Kidney epithelial cell (primary cell): ENCODE measurements at regions not wholly inside any gene's neighbourhood (a gene's known extent, or its start where the extent isn't known, plus 50 kb on each side); places are given as distances from the start of the nearest gene placed in this dataset.
A peak's percentile ranks its signal among the peaks of the same experiment; 100 is the strongest.
"Not testable (repeated sequence)": the region's sequence is repeated elsewhere in the genome, so short reads cannot be mapped to it uniquely, and the experiment has no call there.

ENCODE experiments used
- DNase-seq: peaks from one replicate; pipeline ENCODE4 v3.0.0-alpha.2; 2010; ENCODE audit warnings: low read depth
- H3K27me3 ChIP-seq: 2 replicates; pipeline ENCODE4 v1.6.0; 2011; ENCODE audit warnings: low read length; ENCODE audit not compliant: control insufficient read depth, insufficient read depth
- H3K36me3 ChIP-seq: 2 replicates; pipeline ENCODE4 v1.5.1; 2011; ENCODE audit warnings: low read length; ENCODE audit not compliant: control insufficient read depth, insufficient read depth
- H3K4me3 ChIP-seq: 2 replicates; pipeline ENCODE4 v1.5.1; 2011; ENCODE audit warnings: low read depth, mild to moderate bottlenecking, control low read depth, low read length
- TF ChIP-seq, protein P1 (sequence below): IDR thresholded peaks from 2 replicates; pipeline ENCODE4 v1.5.1; 2011; ENCODE audit warnings: mild to moderate bottlenecking, moderate library complexity, low read length, control low read depth, inconsistent platforms; ENCODE audit not compliant: insufficient read depth, poor library complexity, severe bottlenecking

DNA sequence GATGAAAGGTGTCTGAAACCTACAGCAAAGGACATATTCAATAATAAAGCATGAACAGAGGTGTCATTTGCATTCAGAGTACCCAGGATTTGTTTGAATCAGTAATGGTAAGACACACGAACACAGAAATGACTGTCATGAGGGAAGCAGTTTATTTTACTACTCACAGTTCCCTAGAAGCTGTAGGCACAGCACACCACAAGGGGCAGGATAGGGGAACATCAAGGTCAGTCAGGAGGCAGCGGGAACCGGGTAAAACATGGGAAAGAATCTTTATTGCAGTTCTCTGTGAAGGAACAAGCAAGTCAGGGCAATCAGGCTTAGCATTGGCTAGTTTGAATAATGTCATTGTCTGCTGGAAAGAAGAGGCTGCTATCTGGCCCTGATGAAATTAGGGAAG, 70.2 kb upstream of the PDSS1 start:
- no peaks in the 10 kb centered on the region for H3K36me3 ChIP-seq
- H3K27me3 ChIP-seq, result no peaks in the 10 kb centered on the region
- TF ChIP-seq, protein P1, sequence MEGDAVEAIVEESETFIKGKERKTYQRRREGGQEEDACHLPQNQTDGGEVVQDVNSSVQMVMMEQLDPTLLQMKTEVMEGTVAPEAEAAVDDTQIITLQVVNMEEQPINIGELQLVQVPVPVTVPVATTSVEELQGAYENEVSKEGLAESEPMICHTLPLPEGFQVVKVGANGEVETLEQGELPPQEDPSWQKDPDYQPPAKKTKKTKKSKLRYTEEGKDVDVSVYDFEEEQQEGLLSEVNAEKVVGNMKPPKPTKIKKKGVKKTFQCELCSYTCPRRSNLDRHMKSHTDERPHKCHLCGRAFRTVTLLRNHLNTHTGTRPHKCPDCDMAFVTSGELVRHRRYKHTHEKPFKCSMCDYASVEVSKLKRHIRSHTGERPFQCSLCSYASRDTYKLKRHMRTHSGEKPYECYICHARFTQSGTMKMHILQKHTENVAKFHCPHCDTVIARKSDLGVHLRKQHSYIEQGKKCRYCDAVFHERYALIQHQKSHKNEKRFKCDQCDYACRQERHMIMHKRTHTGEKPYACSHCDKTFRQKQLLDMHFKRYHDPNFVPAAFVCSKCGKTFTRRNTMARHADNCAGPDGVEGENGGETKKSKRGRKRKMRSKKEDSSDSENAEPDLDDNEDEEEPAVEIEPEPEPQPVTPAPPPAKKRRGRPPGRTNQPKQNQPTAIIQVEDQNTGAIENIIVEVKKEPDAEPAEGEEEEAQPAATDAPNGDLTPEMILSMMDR, result peak; percentile 9
- DNase-seq, result no peak
- H3K4me3 ChIP-seq, result no peak overlapping the region

DNA sequence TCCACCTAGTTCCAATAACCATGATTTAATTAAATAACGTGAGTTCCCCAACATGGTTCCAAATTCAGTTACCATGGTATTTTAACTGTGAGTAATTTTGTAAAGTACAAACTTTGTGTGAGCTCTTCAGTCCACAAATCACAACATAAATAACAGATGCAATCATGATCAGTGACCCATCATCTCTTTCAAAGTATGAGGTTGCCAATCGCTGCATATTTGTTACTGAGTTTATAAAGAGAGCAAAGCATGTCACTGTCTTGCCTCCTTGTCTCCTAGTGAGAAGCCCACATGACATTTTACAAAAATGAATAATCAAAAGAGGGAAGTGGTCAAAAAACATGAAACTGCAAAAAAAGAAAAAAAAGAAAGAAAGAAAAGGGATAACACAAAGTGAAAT, 69.1 kb upstream of the PDSS1 start:
- TF ChIP-seq, protein P1, result no peak
- no peak for DNase-seq
- Histone ChIP-seq H3K27me3 (no peaks in the 10 kb centered on the region), H3K36me3 (no peaks in the 10 kb centered on the region), H3K4me3 (no peak overlapping the region)

DNA sequence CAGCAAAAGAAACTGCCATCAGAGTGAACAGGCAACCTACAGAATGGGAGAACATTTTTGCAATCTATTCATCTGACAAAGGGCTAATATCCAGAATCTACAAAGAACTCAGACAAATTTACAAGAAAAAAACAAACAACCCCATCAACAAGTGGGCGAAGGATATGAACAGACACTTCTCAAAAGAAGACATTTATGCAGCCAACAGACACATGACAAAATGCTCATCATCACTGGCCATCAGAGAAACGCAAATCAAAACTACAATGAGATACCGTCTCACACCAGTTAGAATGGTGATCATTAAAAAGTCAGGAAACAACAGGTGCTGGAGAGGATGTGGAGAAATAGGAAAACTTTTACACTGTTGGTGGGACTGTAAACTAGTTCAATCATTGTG, 65.3 kb upstream of the PDSS1 start:
- not testable (repeated sequence) for H3K4me3 ChIP-seq, DNase-seq, H3K36me3 ChIP-seq, H3K27me3 ChIP-seq

DNA sequence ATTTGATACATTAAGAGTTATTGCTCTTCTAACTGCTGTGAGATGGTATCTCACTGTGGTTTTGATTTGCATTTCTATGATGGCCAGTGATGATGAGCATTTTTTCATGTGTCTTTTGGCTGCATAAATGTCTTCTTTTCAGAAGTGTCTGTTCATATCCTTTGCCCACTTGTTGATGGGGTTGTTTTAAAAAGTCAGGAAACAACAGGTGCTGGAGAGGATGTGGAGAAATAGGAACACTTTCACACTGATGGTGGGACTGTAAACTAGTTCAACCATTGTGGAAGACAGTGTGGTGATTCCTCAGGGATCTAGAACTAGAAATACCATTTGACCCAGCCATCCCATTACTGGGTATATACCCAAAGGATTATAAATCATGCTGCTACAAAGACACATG, 63.4 kb upstream of the PDSS1 start:
- not testable (repeated sequence) for DNase-seq, H3K36me3 ChIP-seq, H3K27me3 ChIP-seq, H3K4me3 ChIP-seq

DNA sequence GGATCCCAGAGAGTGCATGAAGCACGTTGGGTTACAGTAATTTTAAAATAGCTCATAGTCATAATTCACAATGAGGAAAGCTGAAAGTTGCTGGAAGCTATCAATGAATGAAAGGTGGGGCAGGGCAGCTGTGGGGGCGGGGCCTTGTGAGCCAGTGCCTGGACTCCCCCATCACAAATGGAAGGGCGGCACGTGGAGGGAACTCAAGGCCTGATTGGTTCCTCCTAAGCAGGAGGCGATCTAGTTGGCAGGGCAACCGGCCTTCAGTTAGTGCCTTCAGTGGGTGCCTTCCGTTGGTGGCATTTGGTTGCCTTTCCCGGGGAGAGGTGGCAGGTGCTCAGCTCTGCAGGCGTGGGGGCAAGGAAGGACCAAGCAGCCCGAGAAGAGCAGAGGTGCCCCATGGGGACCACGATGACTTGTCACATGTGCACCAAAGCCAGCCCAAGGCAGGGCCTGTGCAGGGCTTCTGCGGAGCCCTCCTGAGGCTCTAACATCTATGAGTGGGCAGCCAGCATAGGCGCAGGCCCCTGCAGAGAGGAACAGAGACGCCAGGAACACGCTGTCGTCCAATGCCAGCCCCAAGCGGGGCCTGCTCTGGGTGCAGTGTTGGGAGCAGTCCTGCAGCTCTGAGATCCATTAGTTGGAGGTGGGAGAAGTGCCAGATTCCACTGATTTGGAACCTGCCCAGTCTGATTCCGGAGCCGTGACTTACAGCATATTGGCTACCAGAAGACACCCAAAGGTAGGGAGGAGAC, 59.8 kb upstream of the PDSS1 start:
- Histone ChIP-seq H3K27me3 (no peaks in the 10 kb centered on the region), H3K36me3 (no peaks in the 10 kb centered on the region), H3K4me3 (no peak overlapping the region)
- no peak for DNase-seq
- TF ChIP-seq, protein P1, result no peak

DNA sequence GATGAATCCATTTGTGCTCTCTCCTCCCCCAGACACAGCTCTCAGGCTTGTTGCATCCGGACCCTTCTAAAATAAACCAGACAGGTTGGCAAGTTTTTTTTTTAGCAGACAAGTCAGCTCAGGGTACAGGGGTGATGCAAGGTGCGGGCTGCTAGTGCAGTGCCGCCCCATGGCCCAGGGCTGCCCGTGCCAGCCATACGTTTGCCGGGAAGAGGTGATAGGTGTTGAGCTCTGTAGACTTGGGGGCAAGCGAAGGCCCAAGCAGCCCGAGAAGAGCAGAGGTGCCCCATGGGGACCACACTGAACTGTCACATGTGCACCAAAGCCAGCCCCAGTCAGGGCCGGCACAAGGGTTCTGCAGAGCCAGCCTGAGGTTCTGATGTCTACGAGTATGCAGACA, 57.1 kb upstream of the PDSS1 start:
- Histone ChIP-seq H3K36me3 (no peaks in the 10 kb centered on the region), H3K4me3 (no peak overlapping the region), H3K27me3 (no peaks in the 10 kb centered on the region)
- TF ChIP-seq, protein P1, result no peak
- DNase-seq, result no peak
